ENCODE measurements at regions not wholly inside any gene's neighbourhood (a gene's known extent, or its start where the extent isn't known, plus 50 kb on each side); places are given as distances from the start of the nearest gene placed in this dataset.

DNA sequence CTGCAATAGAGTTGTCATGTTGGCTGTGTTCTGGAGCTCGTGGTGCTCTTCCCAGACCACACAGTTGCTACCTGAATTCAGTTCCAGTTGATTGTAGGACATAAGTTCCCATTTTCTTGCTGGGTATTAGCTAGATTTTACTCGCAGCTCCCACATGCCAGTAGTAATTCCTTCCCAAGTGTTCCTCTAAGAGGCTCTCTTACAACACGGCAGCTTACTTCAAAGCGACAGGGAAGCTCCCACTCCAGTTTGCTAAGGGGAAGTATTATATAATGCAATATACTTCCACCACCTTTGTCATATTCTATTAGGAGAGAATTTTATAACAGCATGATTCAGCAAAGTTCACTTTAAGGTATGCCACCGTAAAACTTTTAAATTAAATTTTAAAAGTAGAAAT is 623.0 kb downstream of the SLCO4C1 start:
- TF ChIP-seq, protein P1, sequence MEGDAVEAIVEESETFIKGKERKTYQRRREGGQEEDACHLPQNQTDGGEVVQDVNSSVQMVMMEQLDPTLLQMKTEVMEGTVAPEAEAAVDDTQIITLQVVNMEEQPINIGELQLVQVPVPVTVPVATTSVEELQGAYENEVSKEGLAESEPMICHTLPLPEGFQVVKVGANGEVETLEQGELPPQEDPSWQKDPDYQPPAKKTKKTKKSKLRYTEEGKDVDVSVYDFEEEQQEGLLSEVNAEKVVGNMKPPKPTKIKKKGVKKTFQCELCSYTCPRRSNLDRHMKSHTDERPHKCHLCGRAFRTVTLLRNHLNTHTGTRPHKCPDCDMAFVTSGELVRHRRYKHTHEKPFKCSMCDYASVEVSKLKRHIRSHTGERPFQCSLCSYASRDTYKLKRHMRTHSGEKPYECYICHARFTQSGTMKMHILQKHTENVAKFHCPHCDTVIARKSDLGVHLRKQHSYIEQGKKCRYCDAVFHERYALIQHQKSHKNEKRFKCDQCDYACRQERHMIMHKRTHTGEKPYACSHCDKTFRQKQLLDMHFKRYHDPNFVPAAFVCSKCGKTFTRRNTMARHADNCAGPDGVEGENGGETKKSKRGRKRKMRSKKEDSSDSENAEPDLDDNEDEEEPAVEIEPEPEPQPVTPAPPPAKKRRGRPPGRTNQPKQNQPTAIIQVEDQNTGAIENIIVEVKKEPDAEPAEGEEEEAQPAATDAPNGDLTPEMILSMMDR (IDR thresholded peaks at IDR 0.05; ENCODE audit: insufficient read depth in 1 of 2, low read depth in 1 of 2, low read length in 1 of 2, severe bottlenecking in 1 of 2, unreplicated experiment in 1 of 2) = no peak
- peaks cover 5% of the 10 kb centered on the region for H3K4me1 Mint-ChIP-seq (ENCODE audit: low read depth, unreplicated experiment)
- H3K9me3 Mint-ChIP-seq (ENCODE audit: unreplicated experiment) = peaks cover 17% of the 10 kb centered on the region
- no peak overlapping the region for H3K4me3 ChIP-seq (ENCODE audit: low read depth, low read length)
- H3K4me1 ChIP-seq = peaks cover 5% of the 10 kb centered on the region; the same call in 1 of the 2 replicates
- peaks cover 5% of the 10 kb centered on the region for H3K36me3 Mint-ChIP-seq (ENCODE audit: insufficient read depth, unreplicated experiment)
- ChIA-PET CTCF (no interaction called here), POLR2A (no interaction called here)
- no peaks in the 10 kb centered on the region for H3K36me3 ChIP-seq (ENCODE audit: control insufficient read depth, insufficient read depth, low read length)
- BruUV-seq (replicated peaks) = no TSS peak
- H3K27me3 ChIP-seq (replicated peaks; ENCODE audit: control insufficient read depth, insufficient read depth, low read length) = no peaks in the 10 kb centered on the region
- H3K27ac Mint-ChIP-seq (ENCODE audit: unreplicated experiment) = no peak overlapping the region
- no peak overlapping the region for H3K4me3 Mint-ChIP-seq (ENCODE audit: unreplicated experiment)
- no peaks in the 10 kb centered on the region for H3K9me3 ChIP-seq
- DNase-seq = no peak
- no peaks in the 10 kb centered on the region for H3K27me3 Mint-ChIP-seq (ENCODE audit: insufficient read depth, unreplicated experiment)
- intact Hi-C loops (cut with micrococcal nuclease; ENCODE audit: unreplicated experiment) = loop anchor here (10.0 kb wide), 1 partner anchor 608 kb away; no protein-coding TSS in a partner anchor

DNA sequence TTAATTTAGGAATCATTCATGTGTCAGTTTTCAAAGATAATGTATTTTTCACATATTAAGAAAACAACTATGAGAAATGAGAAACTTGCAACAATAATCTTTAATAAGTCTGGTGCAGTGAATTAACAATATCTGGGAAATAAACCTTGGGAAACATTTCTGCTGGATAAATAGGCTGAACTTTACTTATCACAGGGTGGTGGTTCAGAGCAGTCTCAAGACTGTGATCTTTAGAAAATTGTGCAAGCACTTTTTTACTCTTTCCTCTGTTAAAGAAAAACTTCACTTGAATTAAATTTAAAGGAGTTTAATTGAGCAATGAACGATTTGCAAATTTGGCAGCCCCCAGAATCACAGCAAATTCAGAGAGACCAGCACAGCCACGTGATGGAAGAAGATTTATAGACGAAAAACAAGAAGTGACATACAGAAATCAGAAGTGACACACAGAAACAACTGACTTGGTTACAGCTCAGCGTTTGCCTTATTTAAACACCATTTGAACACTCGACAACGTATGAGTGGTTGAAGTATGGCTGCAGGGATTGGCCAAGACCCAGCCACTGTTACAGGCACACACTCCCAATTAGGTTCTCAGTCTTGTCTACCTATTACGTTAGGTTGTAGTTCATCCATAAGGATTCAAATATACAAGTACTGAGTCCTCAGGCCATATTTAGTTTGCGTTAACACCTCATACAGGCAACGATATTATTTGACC is 631.9 kb downstream of the SLCO4C1 start:
- Histone ChIP-seq H3K4me3 (ENCODE audit: low read depth, low read length) (no peak overlapping the region), H3K36me3 (ENCODE audit: control insufficient read depth, insufficient read depth, low read length) (no peaks in the 10 kb centered on the region), H3K4me1 (peaks cover 53% of the 10 kb centered on the region), H3K9me3 (no peaks in the 10 kb centered on the region), H3K27me3 (replicated peaks; ENCODE audit: control insufficient read depth, insufficient read depth, low read length) (no peaks in the 10 kb centered on the region)
- CTCF ChIA-PET = interaction anchor here (1.4 kb wide), 1 partner anchor 14 kb away, joined by 4 read pairs; no protein-coding TSS in a partner anchor
- BruUV-seq (replicated peaks) = no TSS peak
- Mint-ChIP-seq H3K4me3 (ENCODE audit: unreplicated experiment) (no peak overlapping the region), H3K27ac (ENCODE audit: unreplicated experiment) (no peak overlapping the region), H3K27me3 (ENCODE audit: insufficient read depth, unreplicated experiment) (no peaks in the 10 kb centered on the region), H3K4me1 (ENCODE audit: low read depth, unreplicated experiment) (peaks cover 21% of the 10 kb centered on the region), H3K9me3 (ENCODE audit: unreplicated experiment) (peaks cover 5% of the 10 kb centered on the region), H3K36me3 (ENCODE audit: insufficient read depth, unreplicated experiment) (no peaks in the 10 kb centered on the region)
- DNase-seq = no peak
- POLR2A ChIA-PET = no interaction called here
- TF ChIP-seq, protein P1 (IDR thresholded peaks at IDR 0.05; ENCODE audit: insufficient read depth in 1 of 2, low read depth in 1 of 2, low read length in 1 of 2, severe bottlenecking in 1 of 2, unreplicated experiment in 1 of 2) = no peak
- intact Hi-C loops (cut with micrococcal nuclease; ENCODE audit: unreplicated experiment) = loop anchor here (5.0 kb wide), 1 partner anchor 1763 kb away; no protein-coding TSS in a partner anchor

DNA sequence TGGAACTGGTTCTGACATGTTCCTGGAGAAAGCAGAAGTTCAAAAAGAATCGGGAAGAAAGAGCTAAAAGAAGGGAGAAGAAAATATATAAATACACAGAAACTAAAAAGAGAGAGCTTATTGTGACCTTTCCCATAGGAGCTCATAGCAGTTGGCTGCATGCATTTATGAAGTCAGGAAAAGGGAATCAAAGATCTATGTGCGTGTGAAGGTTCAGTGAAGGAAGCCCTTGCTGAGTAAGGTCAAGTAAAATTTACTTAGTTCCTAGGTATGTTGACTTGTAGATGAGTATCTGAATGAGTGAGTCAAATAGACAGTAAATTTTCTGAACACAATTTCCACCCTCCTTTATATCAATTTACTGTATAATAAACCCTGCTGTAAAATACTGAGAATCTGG is 632.5 kb downstream of the SLCO4C1 start:
- intact Hi-C loops (cut with micrococcal nuclease; ENCODE audit: unreplicated experiment) = loop anchor here (1.0 to 5.0 kb wide), 3 partner anchors 15 to 1764 kb away; no protein-coding TSS in a partner anchor
- Mint-ChIP-seq H3K9me3 (ENCODE audit: unreplicated experiment) (peaks cover 11% of the 10 kb centered on the region), H3K27me3 (ENCODE audit: insufficient read depth, unreplicated experiment) (no peaks in the 10 kb centered on the region), H3K27ac (ENCODE audit: unreplicated experiment) (peak overlapping the region; percentile 84), H3K4me3 (ENCODE audit: unreplicated experiment) (peak overlapping the region; percentile 45), H3K36me3 (ENCODE audit: insufficient read depth, unreplicated experiment) (no peaks in the 10 kb centered on the region), H3K4me1 (ENCODE audit: low read depth, unreplicated experiment) (peaks cover 28% of the 10 kb centered on the region)
- no peaks in the 10 kb centered on the region for H3K9me3 ChIP-seq
- H3K4me3 ChIP-seq (ENCODE audit: low read depth, low read length) = no peak overlapping the region
- peaks cover 53% of the 10 kb centered on the region for H3K4me1 ChIP-seq
- CTCF ChIA-PET = interaction anchor here (1.4 kb wide), 1 partner anchor 15 kb away, joined by 4 read pairs; no protein-coding TSS in a partner anchor
- POLR2A ChIA-PET = no interaction called here
- TF ChIP-seq, protein P1 (IDR thresholded peaks at IDR 0.05; ENCODE audit: insufficient read depth in 1 of 2, low read depth in 1 of 2, low read length in 1 of 2, severe bottlenecking in 1 of 2, unreplicated experiment in 1 of 2) = no peak
- no peak for DNase-seq
- no peaks in the 10 kb centered on the region for H3K36me3 ChIP-seq (ENCODE audit: control insufficient read depth, insufficient read depth, low read length)
- no TSS peak for BruUV-seq (replicated peaks)
- no peaks in the 10 kb centered on the region for H3K27me3 ChIP-seq (replicated peaks; ENCODE audit: control insufficient read depth, insufficient read depth, low read length)
